HG02623 (cell line): ENCODE measurements at regions not wholly inside any gene's neighbourhood (a gene's known extent, or its start where the extent isn't known, plus 50 kb on each side); places are given as distances from the start of the nearest gene placed in this dataset.
"Not testable (repeated sequence)": the region's sequence is repeated elsewhere in the genome, so short reads cannot be mapped to it uniquely, and the experiment has no call there.

Experiments used
- ATAC-seq: cut with Tn5 transposase; IDR thresholded peaks from one replicate; pipeline ENCODE4 v1.9.1; 2021; ENCODE audit warnings: moderate library complexity; ENCODE audit not compliant: unreplicated experiment

GRCh38 chr5:93235761-93236160 lies 345.3 kb downstream of the NR2F1-AS1 start:
- no peak for ATAC-seq

- ATAC-seq = no peak
Measured at GRCh38 chr5:93226202-93226735, 354.8 kb downstream of the NR2F1-AS1 start.

GRCh38 chr5:93225748-93226147 lies 355.3 kb downstream of the NR2F1-AS1 start:
- no peak for ATAC-seq

DNA sequence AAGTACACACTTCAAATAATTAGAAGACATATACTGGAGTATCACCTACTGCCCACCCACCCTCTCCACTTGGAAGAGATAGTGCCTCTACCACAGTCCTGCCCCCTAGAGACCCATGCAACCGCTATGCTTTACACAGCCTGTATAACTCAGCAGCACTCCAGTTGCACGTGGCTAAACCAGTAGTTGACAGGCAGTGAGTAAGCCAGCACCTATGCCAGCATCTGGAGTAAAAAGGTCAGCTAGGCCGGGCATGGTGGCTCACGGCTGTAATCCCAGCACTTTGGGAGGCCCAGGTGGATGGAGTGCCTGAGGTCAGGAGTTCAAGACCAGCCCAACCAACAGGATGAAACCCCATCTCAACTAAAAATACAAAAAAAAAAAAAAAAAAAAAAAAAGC lies 356.4 kb downstream of the NR2F1-AS1 start:
- ATAC-seq = no peak

DNA sequence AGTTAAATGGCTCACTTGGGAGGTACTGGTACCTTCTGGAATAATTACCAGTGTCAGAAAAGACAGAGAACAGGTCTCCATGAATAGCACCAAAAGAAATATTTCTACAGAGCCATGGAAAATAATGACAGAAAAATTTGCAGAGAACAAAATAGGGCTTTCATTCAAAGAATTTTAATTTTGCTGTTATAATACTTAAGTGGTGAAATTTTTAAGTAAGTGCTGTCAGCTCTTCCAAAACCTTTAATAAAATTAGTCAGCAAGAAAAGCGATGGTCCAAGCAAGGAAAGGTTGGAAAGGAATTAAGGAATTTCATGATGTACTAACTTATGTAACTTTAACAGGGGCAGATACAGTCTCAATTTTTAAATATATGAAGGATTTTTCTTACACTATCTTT lies 359.2 kb downstream of the NR2F1-AS1 start:
- ATAC-seq = no peak

- ATAC-seq = no peak
Measured at GRCh38 chr5:93220431-93220830, 360.6 kb downstream of the NR2F1-AS1 start.

DNA sequence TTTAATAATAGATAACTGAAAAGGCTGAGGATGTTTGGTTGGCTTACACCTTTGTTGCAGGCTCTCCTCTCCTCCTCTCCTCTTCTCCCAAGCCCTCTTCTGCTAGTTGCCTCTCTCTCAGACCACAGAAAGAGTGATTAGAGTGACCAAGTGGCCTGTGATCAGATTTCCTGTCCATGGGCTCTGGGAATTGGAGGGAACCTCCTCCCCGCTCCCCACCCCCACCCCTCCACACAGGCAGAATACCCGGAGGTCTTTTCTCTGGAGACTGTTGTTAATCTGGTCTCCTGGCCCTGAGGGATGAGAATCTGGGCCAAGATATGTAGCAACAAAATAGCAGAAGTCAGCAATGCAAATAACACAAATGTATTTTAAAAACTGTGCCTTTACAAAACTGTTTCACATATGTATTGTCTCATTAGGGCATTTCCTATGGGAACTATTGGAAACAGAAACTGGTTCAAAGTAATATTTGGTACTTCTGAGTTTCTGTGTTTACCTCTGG lies 361.3 kb downstream of the NR2F1-AS1 start:
- no peak for ATAC-seq

- not testable (repeated sequence) for ATAC-seq
Measured at GRCh38 chr5:93213111-93213794, 367.8 kb downstream of the NR2F1-AS1 start.

DNA sequence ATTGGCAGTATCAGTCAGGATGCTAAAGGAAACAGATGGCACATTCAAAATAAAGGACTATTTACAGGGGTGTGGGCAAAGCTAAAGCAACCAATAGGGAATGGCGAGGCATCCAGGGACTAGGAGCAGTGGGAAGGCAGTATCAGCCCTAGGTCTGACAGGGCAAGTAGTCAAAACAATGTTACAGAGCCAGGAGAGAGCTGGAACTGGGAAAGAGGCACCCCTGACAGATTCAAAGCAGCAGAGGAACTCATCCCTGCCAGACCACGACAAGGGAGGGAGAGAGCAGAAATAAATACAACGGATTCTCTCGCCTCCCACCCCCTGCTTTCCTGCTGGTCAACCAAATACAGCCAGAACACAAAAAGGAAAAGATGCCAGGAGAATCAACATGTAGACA lies 371.5 kb downstream of the NR2F1-AS1 start:
- no peak for ATAC-seq

GRCh38 chr5:93208141-93208751 lies 372.8 kb downstream of the NR2F1-AS1 start:
- ATAC-seq = no peak

- ATAC-seq = no peak
Measured at GRCh38 chr5:93206203-93206602, 374.8 kb downstream of the NR2F1-AS1 start.

- ATAC-seq = no peak
Measured at GRCh38 chr5:93201061-93201460, 380.0 kb downstream of the NR2F1-AS1 start.

DNA sequence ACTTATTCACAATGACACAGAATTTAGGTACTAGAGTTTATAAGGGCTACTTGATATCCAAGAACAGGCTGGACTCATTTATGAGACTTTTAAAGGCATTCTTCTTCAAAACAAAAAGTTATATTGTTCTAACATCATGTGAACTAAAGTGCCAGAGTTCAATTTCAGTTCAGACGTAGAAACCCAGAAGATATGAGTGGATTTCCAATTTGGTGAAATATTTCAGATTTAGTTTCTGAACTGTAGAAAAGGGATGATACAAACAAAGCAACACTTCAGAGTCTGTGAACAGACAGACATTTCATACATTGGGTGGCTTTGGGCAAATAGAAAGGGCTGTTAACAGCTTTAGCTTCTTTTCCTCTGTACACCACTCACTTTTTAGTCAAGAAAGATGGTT lies 384.0 kb downstream of the NR2F1-AS1 start:
- ATAC-seq = no peak

- no peak for ATAC-seq
Measured at GRCh38 chr5:93193431-93194347, 387.3 kb downstream of the NR2F1-AS1 start.

DNA sequence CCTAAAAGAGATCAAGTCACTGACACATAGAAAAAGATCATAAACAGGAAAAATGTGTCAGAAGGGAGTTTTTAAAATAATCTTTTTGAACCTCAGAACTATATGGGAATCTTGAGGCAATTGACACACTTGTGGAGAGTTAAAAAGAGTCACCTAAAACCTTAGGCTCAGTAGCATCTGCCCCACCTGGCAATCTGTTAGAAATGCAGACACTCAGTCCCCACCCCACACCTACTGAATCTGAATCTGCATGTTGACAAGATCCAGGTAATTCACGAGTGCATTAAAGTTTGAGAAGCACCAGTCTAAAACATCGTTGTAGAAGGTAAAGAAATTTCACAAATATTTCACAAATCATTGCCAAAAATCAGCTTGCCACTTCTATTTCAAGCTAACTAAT lies 388.3 kb downstream of the NR2F1-AS1 start:
- no peak for ATAC-seq

GRCh38 chr5:93192087-93192486 lies 388.9 kb downstream of the NR2F1-AS1 start:
- ATAC-seq = no peak

DNA sequence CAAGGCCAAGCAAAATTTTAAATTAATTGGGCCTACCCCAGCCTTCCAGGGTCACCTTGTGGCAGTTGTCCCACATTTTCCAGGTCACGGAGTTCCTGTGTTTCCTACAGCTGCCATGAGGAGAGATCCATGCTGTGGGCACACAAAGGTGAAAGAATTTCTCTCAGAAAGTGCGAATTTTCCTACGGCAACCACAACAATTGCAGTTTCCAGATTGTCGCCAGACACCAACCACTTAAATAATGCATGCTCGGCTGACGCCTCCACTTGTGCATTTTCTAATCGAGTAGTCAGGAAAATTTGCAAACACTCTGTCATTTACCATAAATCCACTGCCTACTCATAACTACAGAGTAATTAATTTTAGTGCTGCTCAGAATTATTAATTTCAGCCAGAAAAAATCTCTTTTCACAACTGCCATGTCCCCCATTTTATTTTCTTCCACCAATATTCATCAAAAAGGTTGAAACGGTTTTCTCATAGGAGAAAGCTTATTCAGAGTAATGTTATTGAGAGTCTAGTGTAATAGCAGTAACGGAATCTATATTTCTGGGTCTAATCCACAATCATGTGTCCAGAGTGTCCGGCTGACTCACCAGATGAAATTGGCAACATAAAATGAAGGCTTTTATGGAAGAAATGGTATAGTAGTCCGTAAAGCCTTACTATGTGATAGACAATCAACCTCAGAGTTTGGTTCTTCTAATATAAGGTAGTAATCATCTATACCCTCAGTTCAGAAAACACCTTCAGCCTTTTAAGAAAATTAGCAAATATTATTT lies 389.8 kb downstream of the NR2F1-AS1 start:
- no peak for ATAC-seq

- ATAC-seq = no peak
Measured at GRCh38 chr5:93189707-93190120, 391.3 kb downstream of the NR2F1-AS1 start.

DNA sequence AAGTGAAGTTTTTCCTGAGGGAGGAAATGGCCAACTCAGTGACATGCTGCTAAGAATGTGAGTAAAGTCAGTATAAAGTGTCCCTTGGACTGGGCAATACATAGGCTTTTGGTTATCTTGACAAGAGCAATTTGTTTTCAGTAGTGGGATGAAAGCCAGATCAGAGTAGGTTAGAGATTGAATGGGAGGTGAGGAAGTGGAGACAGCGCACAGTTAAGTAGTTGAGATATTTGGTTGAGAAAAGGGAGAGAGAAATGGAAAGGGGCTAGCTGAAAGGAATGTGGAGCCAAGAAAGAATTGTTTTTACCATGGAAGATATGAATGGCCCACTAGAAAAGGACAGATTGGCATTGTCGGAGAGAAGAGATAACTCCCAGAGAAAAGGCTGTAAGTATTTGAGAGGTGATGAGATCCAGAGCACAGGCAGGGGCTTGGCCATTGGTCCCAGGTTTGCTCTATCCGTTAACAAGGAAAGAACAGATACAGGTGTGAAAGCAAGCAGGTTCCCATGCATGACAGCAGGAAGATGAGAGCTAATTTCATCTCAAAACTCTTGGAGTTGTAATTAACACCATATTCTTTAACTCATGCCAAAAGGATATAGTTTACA lies 392.0 kb downstream of the NR2F1-AS1 start:
- no peak for ATAC-seq

- no peak for ATAC-seq
Measured at GRCh38 chr5:93186076-93186682, 394.8 kb downstream of the NR2F1-AS1 start.
